ENCODE measurements at regions not wholly inside any gene's neighbourhood (a gene's known extent, or its start where the extent isn't known, plus 50 kb on each side); places are given as distances from the start of the nearest gene placed in this dataset.
"Not testable (repeated sequence)": the region's sequence is repeated elsewhere in the genome, so short reads cannot be mapped to it uniquely, and the experiment has no call there.

GRCh38 chr3:180424305-180424704, 177.7 kb upstream of the TTC14 start:
- DNase-seq, result not testable (repeated sequence)

DNA sequence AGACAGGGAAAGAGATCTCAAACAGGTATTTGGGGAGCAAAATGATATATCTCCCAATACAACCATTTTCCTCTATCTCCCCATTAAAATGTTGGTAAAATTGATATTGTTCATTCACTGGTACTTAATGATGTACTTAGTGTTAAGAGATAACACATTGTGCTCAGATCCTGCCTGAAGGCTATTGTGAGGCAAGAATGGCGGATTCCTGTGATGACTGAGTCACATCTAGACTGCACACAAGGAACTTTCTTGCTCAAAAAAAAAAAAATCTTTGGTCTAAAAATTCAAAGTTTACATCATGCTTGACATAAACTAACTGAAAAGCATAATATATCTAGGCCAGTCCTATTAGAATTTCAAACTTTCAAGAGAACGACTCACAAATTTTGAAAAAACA, 171.1 kb upstream of the TTC14 start:
- no peak for DNase-seq

- DNase-seq, result no peak
Observed at GRCh38 chr3:180433152-180433551, 168.8 kb upstream of the TTC14 start.

DNA sequence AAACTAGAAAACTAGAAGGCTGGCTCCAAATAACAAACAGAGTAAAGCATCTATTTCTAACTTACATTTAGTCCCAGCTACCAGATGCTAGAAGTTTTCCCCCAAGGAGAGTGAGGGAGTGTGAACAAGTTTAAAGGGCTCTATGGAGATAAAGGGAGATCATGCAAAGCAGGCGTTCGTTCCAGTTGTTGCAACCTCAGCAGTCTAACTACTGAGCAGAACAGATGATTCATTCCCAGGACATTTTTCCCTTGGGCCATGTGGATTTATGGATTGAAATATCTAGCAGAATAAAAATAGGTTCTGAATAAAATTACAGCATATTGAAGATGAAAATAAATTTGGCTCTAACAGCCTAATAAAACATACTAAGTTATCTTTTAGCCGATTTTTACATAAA, 154.8 kb upstream of the TTC14 start:
- no peak for DNase-seq

DNA sequence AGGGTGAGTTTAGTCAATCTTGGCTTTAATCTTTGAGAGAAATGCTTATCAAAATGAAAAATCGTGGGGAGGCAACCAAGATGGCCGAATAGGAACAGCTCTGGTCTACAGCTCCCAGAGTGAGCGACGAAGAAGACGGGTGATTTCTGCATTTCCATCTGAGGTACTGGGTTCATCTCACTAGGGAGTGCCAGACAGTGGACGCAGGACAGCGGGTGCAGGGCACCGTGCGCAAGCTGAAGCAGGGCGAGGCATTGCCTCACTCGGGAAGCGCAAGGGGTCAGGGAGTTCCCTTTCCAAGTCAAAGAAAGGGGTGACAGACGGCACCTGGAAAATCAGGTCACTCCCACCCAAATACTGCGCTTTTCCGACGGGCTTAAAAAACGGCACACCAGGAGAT, 153.6 kb upstream of the TTC14 start:
- not testable (repeated sequence) for DNase-seq

GRCh38 chr3:180457225-180457624, 144.7 kb upstream of the TTC14 start:
- no peak for DNase-seq

GRCh38 chr3:180466401-180467011, 135.5 kb upstream of the TTC14 start:
- no peak for DNase-seq

GRCh38 chr3:180467177-180467576, 134.8 kb upstream of the TTC14 start:
- DNase-seq, result no peak

DNA sequence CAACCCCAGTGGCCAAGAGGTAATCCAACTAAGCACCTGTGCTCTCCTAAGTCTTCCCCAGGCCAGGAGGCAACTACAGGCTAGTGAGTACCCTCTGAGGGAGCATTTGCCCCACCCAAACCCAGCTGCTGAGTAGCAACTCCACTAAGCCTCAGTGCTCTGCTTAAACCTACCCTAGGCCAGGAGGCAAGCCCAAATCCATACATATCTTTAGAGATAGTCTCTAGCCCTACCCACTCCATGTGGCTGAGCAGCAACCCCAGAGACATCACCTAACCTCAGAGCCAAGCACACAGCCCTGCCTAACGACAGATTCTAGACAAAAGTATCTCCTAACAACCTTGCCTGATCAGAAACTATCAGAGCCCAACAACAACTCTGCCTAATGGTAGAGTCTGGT, 132.8 kb upstream of the TTC14 start:
- DNase-seq, result no peak

DNA sequence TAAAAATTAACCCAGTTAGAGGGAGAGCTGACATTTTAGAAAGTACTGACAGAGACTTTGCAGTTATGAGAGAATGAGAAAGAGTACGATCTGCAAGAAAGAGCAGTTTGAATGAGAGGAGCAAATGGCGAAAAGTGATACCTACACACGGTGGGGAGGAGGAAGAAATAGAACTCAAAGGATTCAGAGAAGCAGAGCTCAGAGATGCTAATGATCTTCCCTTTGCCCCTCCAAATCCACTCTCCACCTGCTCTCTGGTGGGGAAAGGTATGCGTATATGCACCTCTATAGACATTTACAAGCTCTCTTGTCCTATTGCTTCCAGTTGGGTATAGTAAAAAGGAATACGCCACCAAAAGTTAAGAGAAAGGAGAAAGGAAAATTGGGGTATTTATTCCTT, 123.3 kb upstream of the TTC14 start:
- no peak for DNase-seq

DNA sequence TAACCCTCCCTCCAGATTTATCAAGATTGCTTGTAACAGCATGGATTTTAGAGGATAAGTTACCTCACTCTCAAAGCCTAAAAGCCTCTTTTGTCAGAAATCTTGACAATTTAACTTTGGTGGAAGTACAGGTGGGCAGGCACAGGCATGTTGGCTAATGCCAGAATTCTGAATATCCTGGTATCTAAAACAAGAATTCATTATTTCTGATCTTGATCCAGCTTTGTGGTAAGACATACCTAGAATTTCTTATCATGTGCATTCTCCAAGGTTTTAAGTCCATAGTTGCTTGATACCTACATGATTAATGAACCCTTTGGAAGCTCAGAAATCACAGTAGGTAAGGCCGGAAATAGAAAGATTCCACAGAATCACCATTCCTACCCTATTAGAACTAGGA, 109.9 kb upstream of the TTC14 start:
- DNase-seq, result no peak

DNA sequence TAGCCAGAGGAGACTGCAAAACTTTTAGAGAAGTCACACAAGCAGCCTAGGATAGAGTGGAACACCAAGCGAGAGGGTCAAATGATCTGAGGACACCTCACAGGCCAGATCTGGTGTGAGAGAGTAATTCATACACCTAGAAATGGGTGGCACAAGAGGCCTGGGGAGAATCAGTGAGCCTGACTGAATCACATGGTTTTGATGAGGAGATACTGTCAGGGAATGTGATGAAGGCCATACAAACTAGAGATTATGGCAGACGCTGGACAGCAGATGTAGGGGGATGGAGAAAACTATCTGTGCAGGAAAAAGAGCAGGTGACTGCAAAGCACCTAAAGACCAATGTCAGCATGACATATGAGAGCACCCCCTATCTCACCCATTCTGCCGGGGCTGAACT, 105.0 kb upstream of the TTC14 start:
- DNase-seq, result no peak

GRCh38 chr3:180516368-180516767, 85.6 kb upstream of the TTC14 start:
- no peak for DNase-seq

DNA sequence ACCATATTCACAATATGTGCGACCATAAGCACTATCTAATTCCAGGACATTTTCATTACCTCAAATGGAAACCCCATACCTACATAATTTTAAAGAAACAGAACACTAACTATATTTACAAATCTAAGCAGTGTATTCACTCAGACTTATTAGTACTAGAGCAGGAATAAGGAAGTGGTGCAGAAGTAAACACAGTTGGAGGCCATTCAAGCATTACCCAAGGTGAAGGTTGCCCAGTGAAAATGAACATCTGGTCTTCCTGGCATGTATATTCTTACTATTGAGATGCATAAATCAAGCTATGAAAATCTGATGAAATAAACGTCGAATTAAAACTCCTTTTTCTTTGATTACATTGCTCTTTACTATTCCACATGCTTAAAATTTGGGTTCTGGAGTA, 78.9 kb upstream of the TTC14 start:
- DNase-seq, result no peak

GRCh38 chr3:180528843-180529242, 73.1 kb upstream of the TTC14 start:
- no peak for DNase-seq

GRCh38 chr3:180529778-180530177, 72.2 kb upstream of the TTC14 start:
- no peak for DNase-seq

DNA sequence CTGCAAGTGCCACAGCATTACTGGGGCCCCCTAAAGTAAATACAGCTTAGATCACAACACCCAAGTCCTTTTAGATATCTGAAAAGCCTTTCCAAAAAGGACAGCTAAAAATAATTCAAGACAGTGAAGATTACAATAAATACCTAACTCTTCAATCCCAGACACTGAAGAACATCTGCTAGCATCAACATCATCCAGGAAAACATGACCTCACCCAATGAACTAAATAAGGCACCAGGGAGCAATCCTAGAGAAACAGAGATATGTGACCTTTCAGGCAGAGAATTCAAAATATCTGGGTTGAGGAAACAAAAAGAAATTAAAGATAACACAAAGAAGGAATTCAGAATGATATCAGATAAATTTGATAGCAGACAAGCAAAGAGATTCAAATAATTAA, 71.7 kb upstream of the TTC14 start:
- DNase-seq, result no peak

DNA sequence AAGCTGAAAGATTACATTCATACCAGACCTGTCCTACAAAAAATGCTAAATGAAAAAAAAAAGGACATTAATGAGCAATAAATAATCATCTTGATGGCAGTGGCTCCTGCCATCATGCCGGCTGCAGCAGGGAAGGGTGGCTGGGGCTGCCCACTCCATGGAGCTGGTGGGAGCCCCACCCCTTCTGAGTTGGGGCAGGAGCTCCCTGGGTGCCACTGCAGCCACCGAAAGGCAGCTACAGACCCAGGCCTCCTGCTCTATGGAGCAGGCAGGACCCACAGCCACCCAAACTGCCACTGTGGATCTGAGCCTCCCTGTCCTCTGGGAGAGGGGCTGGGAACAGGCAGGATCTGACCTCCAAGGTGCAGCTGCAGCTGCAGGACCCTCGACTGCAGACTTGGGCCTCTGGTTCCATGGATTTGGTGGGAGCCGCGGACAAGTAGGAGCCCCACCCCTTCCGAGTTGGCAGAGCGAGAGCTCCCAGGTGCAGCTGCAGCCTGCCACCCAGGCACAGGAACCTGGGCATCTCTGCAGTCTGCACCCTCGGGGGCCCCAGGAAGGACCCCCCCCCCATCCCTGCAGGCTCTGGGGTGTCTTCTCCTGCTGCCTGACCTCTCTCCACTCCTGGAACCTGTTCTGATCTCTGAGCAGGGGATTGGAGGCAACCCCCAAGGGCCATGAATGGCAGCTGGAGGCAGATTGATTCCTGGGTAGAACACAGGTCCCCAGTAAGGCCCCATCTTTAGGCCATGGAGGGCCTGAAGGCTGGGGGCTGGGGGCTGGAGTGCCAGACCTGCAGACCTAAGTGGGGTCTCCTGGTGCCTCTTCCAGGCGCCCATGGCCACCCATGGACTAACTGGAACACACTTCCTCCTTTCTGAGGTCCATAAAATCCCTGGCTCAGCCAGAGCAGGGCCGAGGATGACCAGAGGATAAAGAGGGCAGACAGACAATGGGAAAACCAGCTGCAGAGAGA, 70.4 kb upstream of the TTC14 start:
- DNase-seq, result no peak

DNA sequence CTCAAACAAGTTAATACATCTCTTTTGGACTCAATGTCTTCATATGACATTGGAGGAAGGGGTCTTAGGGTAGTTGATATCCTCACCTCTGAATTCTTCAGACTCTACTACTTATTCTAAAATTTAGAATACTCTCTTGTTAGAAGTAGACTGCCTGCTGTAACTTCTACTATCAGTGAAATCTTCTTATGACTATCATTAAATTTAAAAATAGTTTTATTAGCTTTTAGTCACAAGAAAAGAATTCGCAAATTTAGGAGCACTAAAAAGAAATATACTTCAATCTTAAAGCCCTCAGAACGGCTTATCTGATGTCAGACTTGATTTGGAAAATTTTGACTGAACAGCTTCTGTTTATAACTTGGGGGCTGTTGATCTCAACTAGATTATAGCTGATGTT, 67.1 kb upstream of the TTC14 start:
- no peak for DNase-seq

- DNase-seq, result no peak
Observed at GRCh38 chr3:180538493-180538892, 63.5 kb upstream of the TTC14 start.

- DNase-seq, result no peak
Observed at GRCh38 chr3:180543877-180544276, 58.1 kb upstream of the TTC14 start.

DNA sequence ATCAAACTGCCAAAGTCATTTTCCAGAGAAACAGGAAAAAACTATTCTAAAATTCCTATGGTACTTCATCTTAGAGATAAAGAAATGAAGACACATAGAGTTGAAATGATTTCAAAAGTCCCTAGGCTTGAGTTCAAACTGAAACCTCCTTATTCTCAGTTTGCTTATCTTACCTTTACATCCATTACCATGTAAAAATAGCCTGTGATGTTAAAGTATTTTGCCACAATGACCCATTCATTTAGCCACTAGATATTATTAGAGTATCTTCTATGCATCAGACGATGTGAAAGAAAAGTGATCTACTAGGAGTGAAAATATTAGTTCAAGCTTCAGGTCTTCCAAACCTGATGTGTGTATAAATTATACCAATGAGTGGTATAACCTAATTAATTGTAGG, 55.1 kb upstream of the TTC14 start:
- DNase-seq, result no peak

DNA sequence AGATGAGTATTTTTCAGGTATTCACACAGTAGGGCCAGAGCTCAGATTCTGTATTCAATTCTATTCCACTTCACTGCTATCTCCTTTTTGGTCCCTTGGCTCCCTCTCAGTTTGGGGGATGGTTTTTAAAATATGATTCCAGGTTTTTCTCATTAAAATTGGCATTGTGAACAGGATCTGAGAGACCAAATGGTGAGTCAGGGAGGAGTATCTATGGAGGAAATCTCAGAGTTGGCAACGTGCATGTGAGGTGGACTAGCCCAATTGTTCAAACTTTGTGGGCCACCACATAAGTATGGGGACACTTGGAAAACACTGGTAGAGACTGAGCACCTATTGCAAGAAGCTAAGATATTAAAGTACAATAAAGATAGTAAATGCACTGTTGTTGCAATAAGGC, 53.9 kb upstream of the TTC14 start:
- DNase-seq, result no peak

All from NCI-H510A (cell line).